HCT116 (cell line): ENCODE measurements at regions not wholly inside any gene's neighbourhood (a gene's known extent, or its start where the extent isn't known, plus 50 kb on each side); places are given as distances from the start of the nearest gene placed in this dataset.

ENCODE experiments used
- ATAC-seq: fragments of 200-7000 bp; cut with Tn5 transposase; 2 replicates; pipeline ENCODE4 v1.9.1; 2020; ENCODE audit warnings: mild to moderate bottlenecking, moderate library complexity
- BruUV-seq: library from RNA; stranded (reverse); fragments of 400-500 nt; replicated peaks from 2 replicates; lab custom pipeline; 2021; lab: Mats Ljungman, UMichigan
- CTCF ChIA-PET: fragments of 300-600 bp; sonication (Branson Sonifier 250); formaldehyde crosslinking; loops from one replicate; lab custom pipeline; 2021; ENCODE audit warnings: antibody characterized with exemption; lab: Charles Lee
- POLR2A ChIA-PET: fragments of 300-600, 350-600 bp; sonication (Branson Sonifier 250); formaldehyde crosslinking; loops from one replicate; lab custom pipeline; 2021; ENCODE audit warnings: antibody characterized with exemption; lab: Charles Lee
- RAD21 ChIA-PET, 2 experiments: fragments of 300-600 bp; sonication (Branson Sonifier 250); formaldehyde crosslinking; loops; one replicate each; lab custom pipeline; 2023; ENCODE audit warnings: low total read pairs in 2 of 2; ENCODE audit not compliant: uncharacterized antibody in 2 of 2, unreplicated experiment in 2 of 2, low non-redundant PET in 1 of 2; lab: Charles Lee
- DNase-seq: peaks from one replicate; pipeline ENCODE4 v3.0.0-alpha.2; 2010; ENCODE audit warnings: low read depth, low spot score
- H2AFZ ChIP-seq: fragments of 200-600 bp; shearing (Covaris generic), sonication (generic); 2 replicates; pipeline ENCODE4 v1.6.1; 2017; ENCODE audit warnings: low read depth, mixed run types, mixed read lengths, antibody characterized with exemption, low read length; ENCODE audit not compliant: poor library complexity, severe bottlenecking
- H3K27ac ChIP-seq: 2 replicates; pipeline ENCODE4 v1.5.1; 2012; ENCODE audit warnings: low read depth, low read length
- H3K27me3 ChIP-seq: fragments of 200-600 bp; sonication (generic); 2 replicates; pipeline ENCODE4 v1.6.1; 2016; ENCODE audit warnings: mixed run types, low read length, mixed read lengths; ENCODE audit not compliant: insufficient read depth
- H3K36me3 ChIP-seq, 2 experiments: fragments of 200-500 bp in 1 of 2; fragments of 200-600 bp in 1 of 2; sonication (Bioruptor generic) in 1 of 2; sonication (generic) in 1 of 2; 2 replicates each; pipeline versions ENCODE4 v1.5.1 to v1.6.1; 2014 to 2016; ENCODE audit warnings: low read length in 2 of 2, inconsistent platforms in 1 of 2, mixed read lengths in 1 of 2, mixed run types in 1 of 2; ENCODE audit not compliant: insufficient read depth in 2 of 2, control insufficient read depth in 1 of 2
- H3K4me1 ChIP-seq, 2 experiments: fragments of 200-600 bp in 1 of 2; sonication (generic) in 1 of 2; 2 replicates each; pipeline versions ENCODE4 v1.5.1 to v1.6.1; 2012 to 2017; ENCODE audit warnings: low read length in 2 of 2, inconsistent platforms in 1 of 2, mild to moderate bottlenecking in 1 of 2, mixed read lengths in 1 of 2, mixed run types in 1 of 2, moderate library complexity in 1 of 2; ENCODE audit not compliant: insufficient read depth in 2 of 2, control insufficient read depth in 1 of 2
- H3K4me2 ChIP-seq: fragments of 200-600 bp; sonication (generic); 2 replicates; pipeline ENCODE4 v1.6.1; 2017; ENCODE audit warnings: mixed run types, low read length, mixed read lengths
- H3K4me3 ChIP-seq, 2 experiments: fragments of 200-600 bp in 1 of 2; sonication (generic) in 1 of 2; replicated peaks in 1 of 2; 2 replicates each; pipeline ENCODE4 v1.5.1; 2011 to 2016; ENCODE audit warnings: low read length in 2 of 2, control low read depth in 1 of 2, low read depth in 1 of 2, mild to moderate bottlenecking in 1 of 2, mixed read lengths in 1 of 2, mixed run types in 1 of 2
- H3K79me2 ChIP-seq: fragments of 200-600 bp; sonication (generic); 2 replicates; pipeline ENCODE4 v1.6.1; 2017; ENCODE audit warnings: mild to moderate bottlenecking, mixed run types, low read length, moderate library complexity, mixed read lengths; ENCODE audit not compliant: insufficient read depth
- H3K9ac ChIP-seq: fragments of 200-600 bp; sonication (generic); 2 replicates; pipeline ENCODE4 v1.6.1; 2016; ENCODE audit warnings: low read length, mixed read lengths
- H3K9me2 ChIP-seq: fragments of 200-600 bp; sonication (generic), shearing (Covaris generic); 2 replicates; pipeline ENCODE4 v1.6.1; 2017; ENCODE audit warnings: mixed run types, mild to moderate bottlenecking, moderate library complexity; ENCODE audit not compliant: insufficient read depth
- H3K9me3 ChIP-seq, 2 experiments: fragments of 200-500 bp in 1 of 2; fragments of 200-600 bp in 1 of 2; sonication (Bioruptor generic) in 1 of 2; sonication (generic) in 1 of 2; 2 replicates each; pipeline ENCODE4 v1.6.1; 2014 to 2017; ENCODE audit warnings: low read length in 2 of 2, mixed read lengths in 2 of 2, inconsistent platforms in 1 of 2, low read depth in 1 of 2, mild to moderate bottlenecking in 1 of 2, mixed run types in 1 of 2, moderate library complexity in 1 of 2; ENCODE audit not compliant: control insufficient read depth in 1 of 2, insufficient read depth in 1 of 2
- H4K20me1 ChIP-seq: fragments of 200-600 bp; sonication (generic), shearing (Covaris generic); 2 replicates; pipeline ENCODE4 v1.6.1; 2017; ENCODE audit warnings: mixed run types, mild to moderate bottlenecking, moderate library complexity; ENCODE audit not compliant: insufficient read depth
- CBX3 ChIP-seq: IDR thresholded peaks from 2 replicates; pipeline ENCODE4 v1.6.1; 2012; ENCODE audit warnings: low read depth
- CEBPB ChIP-seq: IDR thresholded peaks from 2 replicates; pipeline ENCODE4 v1.6.1; 2012; ENCODE audit warnings: low read depth
- EGR1 ChIP-seq: IDR thresholded peaks from 2 replicates; pipeline ENCODE4 v1.6.1; 2012; ENCODE audit warnings: low read depth
- ELF1 ChIP-seq: IDR thresholded peaks from 2 replicates; pipeline ENCODE4 v1.6.1; 2012; ENCODE audit warnings: low read depth, borderline replicate concordance
- EZH2 ChIP-seq: fragments of 200-600 bp; sonication (generic); IDR thresholded peaks from 2 replicates; pipeline ENCODE4 v1.6.1; 2017; ENCODE audit warnings: antibody characterized with exemption, mixed run types
- EZH2phosphoT487 ChIP-seq: fragments of 200-600 bp; IDR thresholded peaks from 2 replicates; pipeline ENCODE4 v1.6.1; 2018; ENCODE audit warnings: antibody characterized with exemption, borderline replicate concordance
- FOSL1 ChIP-seq: IDR thresholded peaks from 2 replicates; pipeline ENCODE4 v1.6.1; 2012; ENCODE audit warnings: low read depth
- JUND ChIP-seq: IDR thresholded peaks from 2 replicates; pipeline ENCODE4 v1.6.1; 2012
- POLR2A ChIP-seq: IDR thresholded peaks from 2 replicates; pipeline ENCODE4 v1.7.0; 2011; ENCODE audit warnings: borderline replicate concordance; ENCODE audit not compliant: insufficient read depth, insufficient read length; ENCODE audit errors: extremely low read depth
- POLR2AphosphoS5 ChIP-seq: IDR thresholded peaks from 2 replicates; pipeline ENCODE4 v1.6.1; 2011; ENCODE audit warnings: mild to moderate bottlenecking, low read depth, low read length, moderate library complexity
- RAD21 ChIP-seq: IDR thresholded peaks from 2 replicates; pipeline ENCODE4 v1.6.1; 2012; ENCODE audit warnings: low read depth, mild to moderate bottlenecking
- SIN3A ChIP-seq: IDR thresholded peaks from 2 replicates; pipeline ENCODE4 v1.6.1; 2012; ENCODE audit warnings: low read depth
- SRF ChIP-seq: IDR thresholded peaks from 2 replicates; pipeline ENCODE4 v1.6.1; 2012; ENCODE audit warnings: low read depth
- TCF7L2 ChIP-seq: IDR thresholded peaks from 2 replicates; pipeline ENCODE4 v1.7.0; 2011; ENCODE audit warnings: borderline replicate concordance, inconsistent platforms; ENCODE audit not compliant: insufficient read depth, insufficient read length; ENCODE audit errors: extremely low read depth
- YY1 ChIP-seq: IDR thresholded peaks from 2 replicates; pipeline ENCODE4 v1.6.1; 2011; ENCODE audit warnings: low read length, low read depth, moderate library complexity, mild to moderate bottlenecking; ENCODE audit not compliant: insufficient replicate concordance; ENCODE audit errors: extremely low read depth
- ZBTB33 ChIP-seq: IDR thresholded peaks from 2 replicates; pipeline ENCODE4 v1.6.1; 2011; ENCODE audit warnings: mild to moderate bottlenecking, low read length, moderate library complexity; ENCODE audit not compliant: insufficient replicate concordance; ENCODE audit errors: extremely low read depth
- ZFX ChIP-seq: fragments of 450-650 bp; IDR thresholded peaks from 2 replicates; pipeline ENCODE4 v1.6.1; 2017
- ZNF274 ChIP-seq: fragments of 200-500 bp; sonication (Bioruptor generic); IDR thresholded peaks from 2 replicates; pipeline ENCODE4 v1.6.1; 2014; ENCODE audit warnings: mild to moderate bottlenecking, low read depth, low read length, inconsistent platforms
- intact Hi-C: fragments of 100-400 bp; cut with micrococcal nuclease; formaldehyde crosslinking; loops from 2 replicates; pipeline ENCODE4 v1.10.0; 2022
- TF ChIP-seq, protein P1 (sequence below), 3 experiments: fragments of 200-600 bp in 1 of 3; sonication (generic) in 1 of 3; IDR thresholded peaks in 2 of 3; conservative IDR thresholded peaks in 1 of 3; 2 replicates each; pipeline ENCODE4 v1.5.1; 2012 to 2017; ENCODE audit warnings: low read depth in 2 of 3, low read length in 2 of 3, antibody characterized with exemption in 1 of 3, borderline replicate concordance in 1 of 3, control low read depth in 1 of 3, mild to moderate bottlenecking in 1 of 3, mixed read lengths in 1 of 3, mixed run types in 1 of 3, moderate library complexity in 1 of 3; ENCODE audit not compliant: insufficient read depth in 1 of 3
- TF ChIP-seq, protein P2 (sequence below): IDR thresholded peaks from 2 replicates; pipeline ENCODE4 v1.6.1; 2012; ENCODE audit warnings: low read depth

GRCh38 chr6:40285996-40286395 is 301.2 kb downstream of the LRFN2 start:
- ChIA-PET POLR2A (no interaction called here), RAD21 (no interaction called here), CTCF (no interaction called here)
- Histone ChIP-seq H3K27ac (no peak overlapping the region), H3K4me1 (no peaks in the 10 kb centered on the region), H3K36me3 (no peaks in the 10 kb centered on the region), H4K20me1 (no peaks in the 10 kb centered on the region), H3K4me3 (no peak overlapping the region), H3K9me2 (no peaks in the 10 kb centered on the region), H2AFZ (no peak overlapping the region), H3K4me2 (no peak overlapping the region), H3K27me3 (peaks cover 74% of the 10 kb centered on the region), H3K9me3 (no peaks in the 10 kb centered on the region), H3K9ac (no peak overlapping the region), H3K79me2 (no peaks in the 10 kb centered on the region)
- ATAC-seq (no peak), DNase-seq (no peak)
- BruUV-seq, result no TSS peak
- TF ChIP-seq SIN3A, result no peak
- no peak for TF ChIP-seq ELF1
- TF ChIP-seq TCF7L2, result no peak
- TF ChIP-seq YY1, result no peak
- TF ChIP-seq RAD21, result no peak
- TF ChIP-seq, protein P1, sequence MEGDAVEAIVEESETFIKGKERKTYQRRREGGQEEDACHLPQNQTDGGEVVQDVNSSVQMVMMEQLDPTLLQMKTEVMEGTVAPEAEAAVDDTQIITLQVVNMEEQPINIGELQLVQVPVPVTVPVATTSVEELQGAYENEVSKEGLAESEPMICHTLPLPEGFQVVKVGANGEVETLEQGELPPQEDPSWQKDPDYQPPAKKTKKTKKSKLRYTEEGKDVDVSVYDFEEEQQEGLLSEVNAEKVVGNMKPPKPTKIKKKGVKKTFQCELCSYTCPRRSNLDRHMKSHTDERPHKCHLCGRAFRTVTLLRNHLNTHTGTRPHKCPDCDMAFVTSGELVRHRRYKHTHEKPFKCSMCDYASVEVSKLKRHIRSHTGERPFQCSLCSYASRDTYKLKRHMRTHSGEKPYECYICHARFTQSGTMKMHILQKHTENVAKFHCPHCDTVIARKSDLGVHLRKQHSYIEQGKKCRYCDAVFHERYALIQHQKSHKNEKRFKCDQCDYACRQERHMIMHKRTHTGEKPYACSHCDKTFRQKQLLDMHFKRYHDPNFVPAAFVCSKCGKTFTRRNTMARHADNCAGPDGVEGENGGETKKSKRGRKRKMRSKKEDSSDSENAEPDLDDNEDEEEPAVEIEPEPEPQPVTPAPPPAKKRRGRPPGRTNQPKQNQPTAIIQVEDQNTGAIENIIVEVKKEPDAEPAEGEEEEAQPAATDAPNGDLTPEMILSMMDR (IDR thresholded peaks at IDR 0.05 in 2 of 3, conservative IDR thresholded peaks at IDR 0.05 in 1 of 3; ENCODE audit: borderline replicate concordance in 1 of 3, insufficient read depth in 1 of 3, low read depth in 2 of 3, low read length in 2 of 3), result no peak
- TF ChIP-seq EGR1, result no peak
- no peak for TF ChIP-seq POLR2AphosphoS5
- TF ChIP-seq POLR2A, result no peak
- TF ChIP-seq CBX3, result no peak
- TF ChIP-seq EZH2phosphoT487, result no peak
- TF ChIP-seq FOSL1, result no peak
- no peak for TF ChIP-seq ZBTB33
- no peak for TF ChIP-seq CEBPB
- TF ChIP-seq ZFX, result no peak
- no peak for TF ChIP-seq SRF
- no peak for TF ChIP-seq JUND
- no peak for TF ChIP-seq ZNF274
- TF ChIP-seq, protein P2, sequence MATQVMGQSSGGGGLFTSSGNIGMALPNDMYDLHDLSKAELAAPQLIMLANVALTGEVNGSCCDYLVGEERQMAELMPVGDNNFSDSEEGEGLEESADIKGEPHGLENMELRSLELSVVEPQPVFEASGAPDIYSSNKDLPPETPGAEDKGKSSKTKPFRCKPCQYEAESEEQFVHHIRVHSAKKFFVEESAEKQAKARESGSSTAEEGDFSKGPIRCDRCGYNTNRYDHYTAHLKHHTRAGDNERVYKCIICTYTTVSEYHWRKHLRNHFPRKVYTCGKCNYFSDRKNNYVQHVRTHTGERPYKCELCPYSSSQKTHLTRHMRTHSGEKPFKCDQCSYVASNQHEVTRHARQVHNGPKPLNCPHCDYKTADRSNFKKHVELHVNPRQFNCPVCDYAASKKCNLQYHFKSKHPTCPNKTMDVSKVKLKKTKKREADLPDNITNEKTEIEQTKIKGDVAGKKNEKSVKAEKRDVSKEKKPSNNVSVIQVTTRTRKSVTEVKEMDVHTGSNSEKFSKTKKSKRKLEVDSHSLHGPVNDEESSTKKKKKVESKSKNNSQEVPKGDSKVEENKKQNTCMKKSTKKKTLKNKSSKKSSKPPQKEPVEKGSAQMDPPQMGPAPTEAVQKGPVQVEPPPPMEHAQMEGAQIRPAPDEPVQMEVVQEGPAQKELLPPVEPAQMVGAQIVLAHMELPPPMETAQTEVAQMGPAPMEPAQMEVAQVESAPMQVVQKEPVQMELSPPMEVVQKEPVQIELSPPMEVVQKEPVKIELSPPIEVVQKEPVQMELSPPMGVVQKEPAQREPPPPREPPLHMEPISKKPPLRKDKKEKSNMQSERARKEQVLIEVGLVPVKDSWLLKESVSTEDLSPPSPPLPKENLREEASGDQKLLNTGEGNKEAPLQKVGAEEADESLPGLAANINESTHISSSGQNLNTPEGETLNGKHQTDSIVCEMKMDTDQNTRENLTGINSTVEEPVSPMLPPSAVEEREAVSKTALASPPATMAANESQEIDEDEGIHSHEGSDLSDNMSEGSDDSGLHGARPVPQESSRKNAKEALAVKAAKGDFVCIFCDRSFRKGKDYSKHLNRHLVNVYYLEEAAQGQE, result no peak
- no peak for TF ChIP-seq EZH2
- intact Hi-C loops, result no loop called here
